ENCODE measurements at regions not wholly inside any gene's neighbourhood (a gene's known extent, or its start where the extent isn't known, plus 50 kb on each side); places are given as distances from the start of the nearest gene placed in this dataset.

GRCh38 chr2:51649366-51649765, 617.4 kb upstream of the NRXN1 start:
- Histone ChIP-seq H3K9me3 (no peaks in the 10 kb centered on the region), H3K4me3 (no peak overlapping the region), H3K27ac (no peak overlapping the region), H3K36me3 (no peaks in the 10 kb centered on the region), H3K27me3 (no peaks in the 10 kb centered on the region), H3K4me1 (no peaks in the 10 kb centered on the region)
- intact Hi-C loops (cut with DNase I; ENCODE audit: low total_unique reads) = no loop called here
- TF ChIP-seq CTCF (IDR thresholded peaks at IDR 0.05) = no peak
- no peak for TF ChIP-seq POLR2A (IDR thresholded peaks at IDR 0.05)
- DNase-seq = no peak

DNA sequence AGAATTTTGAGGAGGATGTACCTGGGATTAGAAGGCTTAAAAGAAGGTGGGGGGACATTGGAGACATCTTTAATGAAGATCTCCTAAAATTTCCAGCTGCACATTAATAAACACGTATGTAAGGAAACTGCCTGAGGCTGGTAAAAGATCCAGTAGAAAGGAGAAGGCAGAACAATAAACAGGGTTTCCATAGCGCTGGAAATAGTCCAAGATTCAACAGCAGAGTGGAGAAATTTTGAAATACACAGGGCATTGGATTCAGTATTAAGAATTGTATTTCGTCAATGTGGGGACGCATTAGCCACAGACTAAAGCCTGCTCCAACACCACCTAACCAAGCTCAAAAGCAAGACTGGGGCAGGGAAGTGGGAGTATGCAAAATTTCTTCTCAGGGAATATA, 606.9 kb upstream of the NRXN1 start:
- H3K4me1 ChIP-seq = no peaks in the 10 kb centered on the region
- DNase-seq = no peak
- intact Hi-C loops (cut with DNase I; ENCODE audit: low total_unique reads) = no loop called here
- H3K36me3 ChIP-seq = no peaks in the 10 kb centered on the region
- no peak for TF ChIP-seq CTCF (IDR thresholded peaks at IDR 0.05)
- TF ChIP-seq POLR2A (IDR thresholded peaks at IDR 0.05) = no peak
- H3K27me3 ChIP-seq = no peaks in the 10 kb centered on the region
- no peaks in the 10 kb centered on the region for H3K9me3 ChIP-seq
- no peak overlapping the region for H3K27ac ChIP-seq
- H3K4me3 ChIP-seq = no peak overlapping the region

GRCh38 chr2:51633073-51633472, 601.1 kb upstream of the NRXN1 start:
- Histone ChIP-seq H3K4me1 (no peaks in the 10 kb centered on the region), H3K4me3 (no peak overlapping the region), H3K9me3 (no peaks in the 10 kb centered on the region), H3K27ac (no peak overlapping the region), H3K27me3 (no peaks in the 10 kb centered on the region), H3K36me3 (no peaks in the 10 kb centered on the region)
- TF ChIP-seq CTCF (IDR thresholded peaks at IDR 0.05) (no peak), POLR2A (IDR thresholded peaks at IDR 0.05) (no peak)
- intact Hi-C loops (cut with DNase I; ENCODE audit: low total_unique reads) = no loop called here
- DNase-seq = no peak

GRCh38 chr2:51629406-51629805, 597.5 kb upstream of the NRXN1 start:
- H3K27ac ChIP-seq = no peak overlapping the region

DNA sequence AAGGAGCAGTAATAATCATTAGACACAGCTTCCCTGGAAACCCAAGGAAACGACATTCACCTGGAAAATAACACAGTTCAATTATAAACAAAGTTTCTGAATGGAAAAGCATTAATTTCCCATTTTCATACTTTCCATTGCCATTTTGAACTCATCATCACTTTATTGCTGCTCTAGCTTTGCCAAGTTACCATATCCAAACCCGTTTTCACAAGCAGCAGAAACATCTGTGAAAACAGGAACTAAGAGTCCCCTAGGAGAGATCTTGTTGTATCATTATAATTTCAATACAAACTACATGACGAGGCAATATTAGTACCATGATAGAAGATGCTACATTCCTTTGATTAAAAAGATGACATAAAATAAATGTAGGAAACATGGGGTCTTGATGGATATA, 597.0 kb upstream of the NRXN1 start:
- Histone ChIP-seq H3K9me3 (no peaks in the 10 kb centered on the region), H3K4me3 (no peak overlapping the region), H3K27me3 (no peaks in the 10 kb centered on the region), H3K27ac (no peak overlapping the region), H3K36me3 (no peaks in the 10 kb centered on the region), H3K4me1 (no peaks in the 10 kb centered on the region)
- no peak for TF ChIP-seq CTCF (IDR thresholded peaks at IDR 0.05)
- TF ChIP-seq POLR2A (IDR thresholded peaks at IDR 0.05) = no peak
- intact Hi-C loops (cut with DNase I; ENCODE audit: low total_unique reads) = no loop called here
- no peak for DNase-seq

More at GRCh38 chr2:51629406-51629805, 597.5 kb upstream of the NRXN1 start:
- Histone ChIP-seq H3K4me3 (no peak overlapping the region), H3K36me3 (no peaks in the 10 kb centered on the region), H3K4me1 (no peaks in the 10 kb centered on the region), H3K9me3 (no peaks in the 10 kb centered on the region), H3K27me3 (no peaks in the 10 kb centered on the region)
- intact Hi-C loops (cut with DNase I; ENCODE audit: low total_unique reads) = no loop called here
- no peak for DNase-seq
- TF ChIP-seq POLR2A (IDR thresholded peaks at IDR 0.05) = no peak
- TF ChIP-seq CTCF (IDR thresholded peaks at IDR 0.05) = no peak
